ENCODE measurements at regions not wholly inside any gene's neighbourhood (a gene's known extent, or its start where the extent isn't known, plus 50 kb on each side); places are given as distances from the start of the nearest gene placed in this dataset.

- no peaks in the 10 kb centered on the region for H3K36me3 ChIP-seq
- H3K9me3 ChIP-seq: peaks cover 0 to 3% of the 10 kb centered on the region in 2 donors
- no peak overlapping the region for H3K27ac ChIP-seq
- TF ChIP-seq EP300 (IDR thresholded peaks at IDR 0.05; ENCODE audit: low read depth): no peak
- TF ChIP-seq POLR2AphosphoS5 (IDR thresholded peaks at IDR 0.05): no peak
- TF ChIP-seq POLR2A (IDR thresholded peaks at IDR 0.05): no peak
- TF ChIP-seq CTCF (IDR thresholded peaks at IDR 0.05): no peak
- H3K4me3 ChIP-seq: no peak overlapping the region
- DNase-seq: no peak
- 82 to 93% methylated on average over 1 of the region's 1 CpG for WGBS, 2 donors (ENCODE audit: low coverage in 1 of 2)
- intact Hi-C loops (cut with DNase I; ENCODE audit: low total_unique reads): no loop called here
- H3K27me3 ChIP-seq: no peaks in the 10 kb centered on the region
- H3K4me1 ChIP-seq: no peaks in the 10 kb centered on the region
- in situ Hi-C loops (cut with MboI; ENCODE audit: low pct_ligation_motif_present in 1 of 4, low pct_unique_long_range_greater_than_20kb in 1 of 4, low sequenced_read_pairs in 3 of 4): no loop called here
These were observed 108.9 kb upstream of the FAM3C start for GRCh38 chr7:121505021-121505420.

GRCh38 chr7:121504482-121504881, 108.4 kb upstream of the FAM3C start:
- in situ Hi-C loops (cut with MboI; ENCODE audit: low pct_ligation_motif_present in 1 of 4, low pct_unique_long_range_greater_than_20kb in 1 of 4, low sequenced_read_pairs in 3 of 4) (no loop called here), intact Hi-C loops (cut with DNase I; ENCODE audit: low total_unique reads) (no loop called here)
- Histone ChIP-seq H3K4me3 (no peak overlapping the region), H3K27me3 (no peaks in the 10 kb centered on the region), H3K36me3 (no peaks in the 10 kb centered on the region), H3K4me1 (no peaks in the 10 kb centered on the region), H3K27ac (no peak overlapping the region), H3K9me3 (peaks cover 0 to 3% of the 10 kb centered on the region in 2 donors)
- 20 to 72% methylated on average over 1 to 4 of the region's 4 CpGs for WGBS, 2 donors (ENCODE audit: low coverage in 1 of 2)
- TF ChIP-seq CTCF (IDR thresholded peaks at IDR 0.05) (no peak), POLR2A (IDR thresholded peaks at IDR 0.05) (no peak)
- no peak for DNase-seq

DNA sequence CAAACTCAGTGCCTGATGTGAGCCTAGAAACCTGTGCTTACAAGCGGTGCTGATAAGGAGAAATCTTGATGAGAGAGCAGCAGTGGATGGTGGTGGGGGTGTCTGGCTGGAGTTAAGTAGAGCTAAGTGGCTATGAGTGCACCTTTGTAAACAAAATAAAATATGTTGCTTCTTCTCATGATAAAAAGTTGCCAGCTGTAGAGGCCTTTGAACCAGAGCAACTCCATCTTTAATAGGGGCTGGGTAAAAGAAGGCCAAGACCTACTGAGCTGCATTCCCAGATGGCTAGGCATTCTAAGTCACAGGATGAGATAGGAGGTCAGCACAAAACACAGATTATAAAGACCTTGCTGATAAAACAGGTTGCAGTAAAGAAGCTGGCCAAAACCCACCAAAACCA, 107.6 kb upstream of the FAM3C start:
- Histone ChIP-seq H3K4me3 (no peak overlapping the region), H3K27ac (no peak overlapping the region), H3K4me1 (peaks cover 0 to 4% (median 0%) of the 10 kb centered on the region in 4 donors), H3K9me3 (peaks cover 0 to 3% of the 10 kb centered on the region in 2 donors), H3K36me3 (no peaks in the 10 kb centered on the region), H3K27me3 (no peaks in the 10 kb centered on the region)
- intact Hi-C loops (cut with DNase I; ENCODE audit: low total_unique reads) (no loop called here), in situ Hi-C loops (cut with MboI; ENCODE audit: low pct_ligation_motif_present in 1 of 4, low pct_unique_long_range_greater_than_20kb in 1 of 4, low sequenced_read_pairs in 3 of 4) (no loop called here)
- WGBS, 2 donors (ENCODE audit: low coverage in 1 of 2): 98 to 100% methylated on average over 1 of the region's 1 CpG
- DNase-seq: no peak
- TF ChIP-seq POLR2AphosphoS5 (IDR thresholded peaks at IDR 0.05) (no peak), CTCF (IDR thresholded peaks at IDR 0.05) (no peak), POLR2A (IDR thresholded peaks at IDR 0.05) (no peak), EP300 (IDR thresholded peaks at IDR 0.05; ENCODE audit: low read depth) (no peak)

DNA sequence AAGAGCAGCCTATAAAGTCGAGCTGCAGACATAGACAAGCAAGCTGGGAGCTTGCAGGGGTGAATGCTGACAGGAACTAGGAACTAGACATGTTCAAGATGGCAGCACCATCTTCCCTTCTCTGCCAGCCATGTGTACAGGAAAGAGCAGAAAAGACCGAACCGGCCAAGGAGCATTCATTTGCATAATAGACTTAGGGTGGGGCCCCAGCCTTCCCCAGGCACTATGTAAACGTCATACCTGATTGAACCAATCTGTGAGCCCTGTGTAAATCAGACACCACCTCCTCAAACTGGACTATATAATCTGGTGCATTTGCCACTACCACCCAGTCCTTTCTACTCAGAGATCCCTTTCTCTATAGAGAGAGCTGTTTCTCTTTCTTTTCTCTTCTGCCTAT, 106.9 kb upstream of the FAM3C start:
- intact Hi-C loops (cut with DNase I; ENCODE audit: low total_unique reads): no loop called here
- no peak for DNase-seq
- TF ChIP-seq POLR2A (IDR thresholded peaks at IDR 0.05) (no peak), POLR2AphosphoS5 (IDR thresholded peaks at IDR 0.05) (no peak), CTCF (IDR thresholded peaks at IDR 0.05) (no peak), EP300 (IDR thresholded peaks at IDR 0.05; ENCODE audit: low read depth) (no peak)
- WGBS, 2 donors (ENCODE audit: low coverage in 1 of 2): 70 to 79% methylated on average over 1 to 4 of the region's 4 CpGs
- Histone ChIP-seq H3K4me3 (no peak overlapping the region), H3K9me3 (peaks cover 0 to 3% of the 10 kb centered on the region in 2 donors), H3K27ac (no peak overlapping the region), H3K36me3 (no peaks in the 10 kb centered on the region), H3K4me1 (peaks cover 0 to 4% (median 0%) of the 10 kb centered on the region in 4 donors), H3K27me3 (no peaks in the 10 kb centered on the region)
- in situ Hi-C loops (cut with MboI; ENCODE audit: low pct_ligation_motif_present in 1 of 4, low pct_unique_long_range_greater_than_20kb in 1 of 4, low sequenced_read_pairs in 3 of 4): no loop called here

All from transverse colon (tissue), 4 donors.